MM.1S (cell line): ENCODE measurements at regions not wholly inside any gene's neighbourhood (a gene's known extent, or its start where the extent isn't known, plus 50 kb on each side); places are given as distances from the start of the nearest gene placed in this dataset.

Experiments
- DNase-seq: peaks from one replicate; pipeline ENCODE4 v3.0.0-alpha.2; 2015
- H2AFZ ChIP-seq: fragments of 300-600 bp; sonication (generic); 2 replicates; pipeline ENCODE4 v1.6.0; 2016; ENCODE audit warnings: antibody characterized with exemption, low read length
- H3F3A ChIP-seq: fragments of 300-600 bp; sonication (generic); 2 replicates; pipeline ENCODE4 v1.6.1; 2016; ENCODE audit warnings: mild to moderate bottlenecking, antibody characterized with exemption, low read length, moderate library complexity, mixed read lengths; ENCODE audit not compliant: insufficient read depth
- H3K27ac ChIP-seq: fragments of 300-600 bp; sonication (generic); 2 replicates; pipeline ENCODE4 v1.5.1; 2016; ENCODE audit warnings: mild to moderate bottlenecking, low read length
- H3K27me3 ChIP-seq: fragments of 300-600 bp; sonication (generic); replicated peaks from 2 replicates; pipeline ENCODE4 v1.6.0; 2016; ENCODE audit warnings: low read length; ENCODE audit not compliant: insufficient read depth
- H3K36me3 ChIP-seq: fragments of 300-600 bp; sonication (generic); replicated peaks from 2 replicates; pipeline ENCODE4 v1.6.1; 2016; ENCODE audit warnings: mild to moderate bottlenecking, low read length, mixed read lengths; ENCODE audit not compliant: insufficient read depth
- H3K4me1 ChIP-seq: fragments of 300-600 bp; sonication (generic); 2 replicates; pipeline ENCODE4 v1.6.1; 2016; ENCODE audit warnings: low read length, mixed read lengths
- H3K4me2 ChIP-seq: fragments of 300-600 bp; sonication (generic); 2 replicates; pipeline ENCODE4 v1.6.0; 2016; ENCODE audit warnings: low read depth, low read length
- H3K4me3 ChIP-seq: fragments of 300-600 bp; sonication (generic); 2 replicates; pipeline ENCODE4 v1.5.1; 2016; ENCODE audit warnings: low read length, mixed read lengths
- H3K79me2 ChIP-seq: fragments of 300-600 bp; sonication (generic); 2 replicates; pipeline ENCODE4 v1.6.1; 2016; ENCODE audit warnings: mixed run types, low read length, mixed read lengths
- H3K9ac ChIP-seq: fragments of 300-600 bp; sonication (generic); 2 replicates; pipeline ENCODE4 v1.6.1; 2016; ENCODE audit warnings: low read length, mixed read lengths
- H3K9me2 ChIP-seq: fragments of 300-600 bp; sonication (generic); replicated peaks from 2 replicates; pipeline ENCODE4 v1.6.1; 2016; ENCODE audit warnings: mild to moderate bottlenecking, low read length, mixed read lengths; ENCODE audit not compliant: insufficient read depth
- H3K9me3 ChIP-seq: fragments of 300-600 bp; sonication (generic); replicated peaks from 2 replicates; pipeline ENCODE4 v1.6.1; 2016; ENCODE audit warnings: mild to moderate bottlenecking, low read length, mixed read lengths; ENCODE audit not compliant: insufficient read depth
- H4K20me1 ChIP-seq: fragments of 300-600 bp; sonication (generic); 2 replicates; pipeline ENCODE4 v1.6.1; 2016; ENCODE audit warnings: mild to moderate bottlenecking, low read length, moderate library complexity, mixed read lengths; ENCODE audit not compliant: insufficient read depth
- EZH2 ChIP-seq: fragments of 300-600 bp; sonication (generic); optimal IDR thresholded peaks from 2 replicates; pipeline ENCODE3; 2017; ENCODE audit warnings: low read depth, mild to moderate bottlenecking, antibody characterized with exemption, low read length, mixed read lengths
- EZH2phosphoT487 ChIP-seq: fragments of 300-600 bp; sonication (generic); IDR thresholded peaks from 2 replicates; pipeline ENCODE4 v1.6.1; 2018; ENCODE audit warnings: antibody characterized with exemption, low read length
- TF ChIP-seq, protein P1 (sequence below): fragments of 300-600 bp; sonication (generic); IDR thresholded peaks from 2 replicates; pipeline ENCODE4 v1.5.1; 2016; ENCODE audit warnings: antibody characterized with exemption, low read length, mixed read lengths

DNA sequence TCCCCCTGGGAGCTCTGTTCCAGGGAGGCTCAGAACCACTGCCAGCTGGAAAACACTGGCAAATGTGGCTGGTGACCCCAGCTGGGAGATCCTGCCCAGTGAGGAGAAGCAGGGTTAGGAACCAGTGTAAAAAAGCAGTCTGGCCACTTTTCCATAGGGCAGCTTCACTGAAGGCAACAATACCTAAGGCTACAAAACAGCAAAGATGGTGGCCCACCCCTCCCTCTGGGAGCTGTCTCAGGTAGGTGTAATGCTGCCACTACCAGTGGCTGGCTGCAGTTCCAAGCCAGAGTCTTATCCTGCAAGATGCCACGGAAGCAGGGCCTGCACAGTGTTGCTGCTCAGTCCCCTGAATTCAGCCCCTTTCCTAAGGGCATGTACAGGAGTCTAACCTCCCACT lies 50.6 kb upstream of the ANO6 start:
- no peak overlapping the region for H3K27ac ChIP-seq
- no peaks in the 10 kb centered on the region for H4K20me1 ChIP-seq
- no peaks in the 10 kb centered on the region for H3K4me1 ChIP-seq
- TF ChIP-seq EZH2phosphoT487: no peak
- no peak for TF ChIP-seq EZH2
- TF ChIP-seq, protein P1, sequence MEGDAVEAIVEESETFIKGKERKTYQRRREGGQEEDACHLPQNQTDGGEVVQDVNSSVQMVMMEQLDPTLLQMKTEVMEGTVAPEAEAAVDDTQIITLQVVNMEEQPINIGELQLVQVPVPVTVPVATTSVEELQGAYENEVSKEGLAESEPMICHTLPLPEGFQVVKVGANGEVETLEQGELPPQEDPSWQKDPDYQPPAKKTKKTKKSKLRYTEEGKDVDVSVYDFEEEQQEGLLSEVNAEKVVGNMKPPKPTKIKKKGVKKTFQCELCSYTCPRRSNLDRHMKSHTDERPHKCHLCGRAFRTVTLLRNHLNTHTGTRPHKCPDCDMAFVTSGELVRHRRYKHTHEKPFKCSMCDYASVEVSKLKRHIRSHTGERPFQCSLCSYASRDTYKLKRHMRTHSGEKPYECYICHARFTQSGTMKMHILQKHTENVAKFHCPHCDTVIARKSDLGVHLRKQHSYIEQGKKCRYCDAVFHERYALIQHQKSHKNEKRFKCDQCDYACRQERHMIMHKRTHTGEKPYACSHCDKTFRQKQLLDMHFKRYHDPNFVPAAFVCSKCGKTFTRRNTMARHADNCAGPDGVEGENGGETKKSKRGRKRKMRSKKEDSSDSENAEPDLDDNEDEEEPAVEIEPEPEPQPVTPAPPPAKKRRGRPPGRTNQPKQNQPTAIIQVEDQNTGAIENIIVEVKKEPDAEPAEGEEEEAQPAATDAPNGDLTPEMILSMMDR: no peak
- no peaks in the 10 kb centered on the region for H3K36me3 ChIP-seq
- no peaks in the 10 kb centered on the region for H3F3A ChIP-seq
- H3K9me3 ChIP-seq: no peaks in the 10 kb centered on the region
- no peak for DNase-seq
- no peak overlapping the region for H3K4me2 ChIP-seq
- H3K9me2 ChIP-seq: no peaks in the 10 kb centered on the region
- no peaks in the 10 kb centered on the region for H3K27me3 ChIP-seq
- H3K9ac ChIP-seq: no peak overlapping the region
- H2AFZ ChIP-seq: no peak overlapping the region
- no peaks in the 10 kb centered on the region for H3K79me2 ChIP-seq
- no peak overlapping the region for H3K4me3 ChIP-seq

GRCh38 chr12:45166056-45166455 lies 49.8 kb upstream of the ANO6 start:
- H3K27me3 ChIP-seq: no peaks in the 10 kb centered on the region
- no peaks in the 10 kb centered on the region for H3F3A ChIP-seq
- DNase-seq: no peak
- no peaks in the 10 kb centered on the region for H4K20me1 ChIP-seq
- no peak overlapping the region for H2AFZ ChIP-seq
- no peak for TF ChIP-seq EZH2phosphoT487
- TF ChIP-seq EZH2: no peak
- TF ChIP-seq, protein P1: no peak
- no peaks in the 10 kb centered on the region for H3K9me3 ChIP-seq
- no peak overlapping the region for H3K9ac ChIP-seq
- no peak overlapping the region for H3K4me3 ChIP-seq
- no peaks in the 10 kb centered on the region for H3K4me1 ChIP-seq
- no peaks in the 10 kb centered on the region for H3K79me2 ChIP-seq
- no peak overlapping the region for H3K4me2 ChIP-seq
- no peak overlapping the region for H3K27ac ChIP-seq
- no peaks in the 10 kb centered on the region for H3K36me3 ChIP-seq
- H3K9me2 ChIP-seq: no peaks in the 10 kb centered on the region
